GM18873 (cell line): ENCODE measurements at regions not wholly inside any gene's neighbourhood (a gene's known extent, or its start where the extent isn't known, plus 50 kb on each side); places are given as distances from the start of the nearest gene placed in this dataset.
A peak's percentile ranks its signal among the peaks of the same experiment; 100 is the strongest.
"Not testable (repeated sequence)": the region's sequence is repeated elsewhere in the genome, so short reads cannot be mapped to it uniquely, and the experiment has no call there.

Experiments used
- ATAC-seq: cut with Tn5 transposase; IDR thresholded peaks from one replicate; pipeline ENCODE4 v1.9.1; 2021; ENCODE audit warnings: mild to moderate bottlenecking, moderate library complexity, moderate number of reproducible peaks; ENCODE audit not compliant: unreplicated experiment, low FRiP score

DNA sequence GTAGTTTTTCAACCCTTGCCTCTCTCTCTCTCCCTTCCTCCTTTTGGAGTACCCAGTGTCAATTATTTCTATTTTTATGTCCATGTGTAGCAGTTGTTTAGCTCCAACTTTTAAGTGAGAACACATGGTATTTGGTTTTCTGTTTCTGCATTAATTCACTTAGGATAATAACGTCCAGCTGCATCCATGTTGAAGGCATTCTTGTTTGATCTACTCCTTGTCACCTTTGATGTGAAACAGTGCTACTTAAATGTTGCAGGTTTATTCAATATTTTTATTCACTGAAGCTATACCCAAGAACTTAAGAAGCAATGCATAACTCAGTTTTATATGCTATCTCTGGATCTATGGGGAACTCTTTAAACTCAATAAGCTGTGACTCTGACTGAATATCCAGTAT is 465.2 kb upstream of the ADGRB3 start:
- ATAC-seq, result no peak

DNA sequence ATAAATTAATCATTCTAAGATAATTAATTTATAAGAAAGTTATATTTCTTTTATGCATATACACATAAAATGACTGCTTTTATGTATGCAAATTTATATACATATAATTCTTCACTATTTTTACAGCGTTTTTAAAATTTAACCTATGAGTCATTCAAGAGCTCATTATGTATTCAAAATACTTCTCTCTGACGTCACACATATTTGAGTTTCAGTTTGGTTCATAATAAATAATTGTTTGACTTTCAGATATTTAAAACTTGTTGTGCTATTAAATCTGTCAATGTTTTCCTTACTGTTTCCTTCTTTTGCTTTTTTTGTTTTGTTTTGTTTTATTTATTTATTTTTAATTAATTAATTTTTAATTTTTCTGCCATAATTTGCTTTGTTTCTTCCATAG is 467.5 kb upstream of the ADGRB3 start:
- no peak for ATAC-seq

DNA sequence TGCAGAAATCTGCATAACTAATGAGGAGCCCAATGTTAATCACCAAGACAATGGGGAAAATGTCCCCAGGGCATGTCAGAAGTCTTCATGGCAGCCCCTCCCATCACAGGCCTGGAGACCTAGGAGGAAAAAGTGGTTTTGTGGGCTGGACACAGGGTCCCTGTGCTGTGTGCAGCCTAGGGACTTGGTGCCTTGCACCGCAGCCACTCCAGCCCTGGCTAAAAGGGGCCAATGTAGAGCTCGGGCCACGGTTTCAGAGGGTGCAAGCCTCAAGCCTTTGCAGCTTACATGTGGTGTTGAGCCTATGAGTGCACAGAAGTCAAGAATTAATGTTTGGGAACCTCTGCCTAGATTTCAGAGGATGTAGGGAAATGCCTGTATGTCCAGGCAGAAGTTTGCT is 474.3 kb upstream of the ADGRB3 start:
- not testable (repeated sequence) for ATAC-seq

DNA sequence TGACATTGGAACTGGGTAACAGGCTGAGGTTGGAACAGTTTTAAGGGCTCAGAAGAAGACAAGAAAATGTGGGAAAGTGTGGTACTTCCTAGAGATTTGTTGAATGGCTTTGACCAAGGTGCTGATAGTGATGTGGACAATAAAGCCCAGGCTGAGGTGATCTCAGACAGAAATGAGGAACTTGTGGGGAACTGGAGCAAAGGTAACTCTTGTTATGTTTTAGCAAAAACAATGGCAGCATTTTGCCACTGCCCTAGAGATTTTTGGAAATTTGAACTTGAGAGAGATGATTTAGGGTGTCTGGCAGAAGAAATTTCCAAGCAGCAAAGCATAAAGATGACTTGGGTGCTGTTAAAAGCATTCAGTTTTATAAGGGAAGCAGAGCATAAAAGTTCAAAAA is 474.7 kb upstream of the ADGRB3 start:
- ATAC-seq, result no peak

DNA sequence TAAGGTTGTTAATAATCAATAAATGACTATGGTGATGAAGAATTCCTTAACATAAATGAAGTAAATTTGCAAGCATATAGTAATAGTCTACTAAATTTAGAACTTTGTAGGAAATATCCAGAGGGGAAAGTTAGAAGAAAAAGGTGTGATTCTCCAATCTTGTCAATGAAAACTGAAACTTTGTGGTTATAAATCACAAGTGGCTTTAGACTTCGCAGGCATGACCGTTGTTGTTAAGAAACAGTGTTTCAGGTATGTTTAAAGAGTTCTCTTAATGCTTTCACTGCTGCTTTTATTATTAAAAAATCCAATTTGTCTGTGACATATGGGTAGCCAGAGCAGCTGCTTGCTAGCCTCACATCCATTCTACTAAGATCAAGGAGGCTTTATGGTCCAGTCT is 475.6 kb upstream of the ADGRB3 start:
- no peak for ATAC-seq

DNA sequence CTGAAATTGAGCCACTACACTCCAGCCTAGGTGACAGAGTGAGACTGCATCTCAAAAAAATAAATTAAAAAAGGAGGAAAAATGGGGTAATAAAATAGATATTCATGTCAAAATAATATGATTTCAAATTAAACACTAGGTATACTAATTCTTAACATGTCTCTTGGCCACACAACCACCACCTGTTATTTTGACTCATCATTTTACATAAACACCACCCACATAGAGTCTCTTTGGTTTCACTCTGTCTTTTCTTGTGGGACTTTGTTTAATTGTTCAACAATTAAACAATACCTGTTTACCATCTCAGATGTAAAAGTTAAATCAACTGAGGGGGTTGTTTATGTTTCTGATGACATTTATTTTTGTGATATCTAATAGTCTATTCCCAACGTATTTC is 476.8 kb upstream of the ADGRB3 start:
- ATAC-seq, result peak; percentile 59

DNA sequence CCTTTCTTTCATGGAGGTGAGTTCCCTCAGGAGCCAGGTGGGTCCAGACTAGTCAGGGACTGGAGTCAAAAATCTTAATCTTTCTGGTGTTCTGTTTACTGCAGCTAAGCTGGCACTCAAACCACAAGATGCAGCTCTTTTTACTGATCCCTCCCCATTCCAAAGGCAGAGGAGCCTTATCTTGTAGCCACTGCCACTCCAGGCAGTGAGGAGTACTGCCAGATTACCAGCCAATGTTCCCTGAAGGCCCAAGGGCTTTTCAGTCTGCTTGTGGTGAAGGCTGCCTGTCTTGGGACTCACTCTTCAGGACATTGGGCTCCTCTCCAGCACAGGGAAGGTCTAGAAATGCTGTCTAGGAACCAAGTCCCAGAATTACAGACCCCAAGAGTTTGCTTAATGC is 490.4 kb upstream of the ADGRB3 start:
- no peak for ATAC-seq

DNA sequence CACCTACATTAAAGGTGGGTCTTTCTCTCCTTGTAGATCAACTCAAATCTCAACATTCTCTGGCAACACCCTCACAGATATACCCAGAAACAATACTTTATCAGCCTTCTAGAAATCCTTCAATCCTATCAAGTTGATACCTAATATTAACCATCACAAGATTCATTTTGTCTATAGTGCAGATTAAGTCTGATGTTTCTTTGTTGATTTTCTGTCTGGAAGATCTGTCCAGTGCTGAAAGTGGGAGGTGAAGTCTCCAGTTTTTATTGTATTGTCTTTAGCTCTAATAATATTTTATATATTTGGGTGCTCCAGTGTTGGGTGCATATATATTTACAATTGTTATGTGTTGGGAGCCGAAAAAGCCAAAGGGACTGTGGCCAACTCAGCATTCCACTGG is 493.9 kb upstream of the ADGRB3 start:
- no peak for ATAC-seq

DNA sequence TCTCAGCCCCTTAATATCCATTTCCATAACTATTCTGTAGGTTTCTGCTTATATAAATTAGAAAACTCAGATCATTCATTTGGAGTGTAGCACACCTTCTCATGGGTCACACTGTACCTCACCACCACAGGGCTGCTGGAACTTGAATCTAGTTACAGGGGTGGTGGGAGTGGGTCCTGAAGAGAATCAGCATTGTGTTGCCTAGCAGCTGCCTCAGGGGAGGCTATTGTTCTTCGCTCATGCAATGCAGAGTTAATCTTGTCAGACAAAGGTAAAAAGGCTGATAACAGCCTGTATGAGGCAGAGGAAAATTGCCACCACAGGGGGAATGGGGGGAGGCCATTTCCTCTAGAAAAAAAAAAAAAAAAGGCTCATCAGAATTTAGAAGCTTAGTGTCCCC is 496.0 kb upstream of the ADGRB3 start:
- ATAC-seq, result no peak

DNA sequence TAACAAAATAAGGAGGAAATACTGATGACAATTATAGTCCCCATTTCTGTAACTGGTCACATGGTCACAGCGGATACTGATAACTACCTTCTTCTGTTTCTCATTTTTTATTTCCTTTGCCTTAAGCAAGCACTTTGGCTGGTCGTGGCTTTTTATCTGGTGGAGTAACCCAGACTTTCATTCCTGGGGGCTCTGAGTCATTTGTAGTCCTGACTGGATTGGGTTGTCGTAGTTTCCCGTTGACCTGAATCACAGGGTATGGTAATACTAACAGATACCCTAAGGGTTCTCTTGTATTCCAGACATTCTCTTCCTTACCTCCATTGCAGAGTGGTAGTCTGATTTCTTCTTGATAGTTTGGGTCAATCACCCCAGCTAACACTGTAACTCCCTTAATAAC is 500.3 kb upstream of the ADGRB3 start:
- ATAC-seq, result no peak

DNA sequence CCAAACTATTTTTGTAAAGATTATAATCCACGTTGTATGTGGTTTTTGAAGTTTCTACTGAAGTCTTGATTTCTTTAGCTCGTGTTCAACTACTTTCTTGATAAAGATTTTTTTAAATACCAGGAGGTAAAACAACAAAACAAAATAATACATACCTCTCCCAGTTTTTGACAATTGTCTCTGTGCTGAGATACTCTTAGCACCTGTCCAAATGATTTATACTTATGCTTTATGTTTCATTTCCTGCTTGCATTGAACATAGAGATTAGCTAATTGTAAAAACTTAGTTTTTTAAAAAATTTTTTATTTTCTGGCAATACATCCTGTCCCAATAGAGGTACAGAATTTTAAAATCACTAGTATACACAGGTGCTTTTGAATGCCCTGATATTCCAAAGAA is 506.9 kb upstream of the ADGRB3 start:
- ATAC-seq, result no peak

DNA sequence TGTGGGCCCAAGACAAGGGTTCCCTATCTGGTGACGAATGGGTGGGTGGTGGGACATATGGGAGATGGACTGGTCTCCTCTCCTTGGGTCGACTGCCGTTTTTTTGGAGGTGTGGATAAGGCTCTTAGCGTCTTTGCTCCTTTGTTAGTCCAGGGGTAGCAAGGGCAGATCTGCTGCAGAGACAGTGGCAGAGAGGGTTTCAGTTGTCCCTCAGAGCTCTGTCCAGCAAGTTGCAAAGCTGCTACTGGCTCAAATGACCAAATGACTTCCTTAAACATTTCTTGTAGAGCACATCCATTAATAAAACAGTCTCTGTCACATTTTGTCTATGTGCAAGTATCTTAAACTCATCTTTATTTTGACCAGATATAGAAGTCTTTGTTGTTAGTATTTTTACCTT is 508.0 kb upstream of the ADGRB3 start:
- ATAC-seq, result no peak

DNA sequence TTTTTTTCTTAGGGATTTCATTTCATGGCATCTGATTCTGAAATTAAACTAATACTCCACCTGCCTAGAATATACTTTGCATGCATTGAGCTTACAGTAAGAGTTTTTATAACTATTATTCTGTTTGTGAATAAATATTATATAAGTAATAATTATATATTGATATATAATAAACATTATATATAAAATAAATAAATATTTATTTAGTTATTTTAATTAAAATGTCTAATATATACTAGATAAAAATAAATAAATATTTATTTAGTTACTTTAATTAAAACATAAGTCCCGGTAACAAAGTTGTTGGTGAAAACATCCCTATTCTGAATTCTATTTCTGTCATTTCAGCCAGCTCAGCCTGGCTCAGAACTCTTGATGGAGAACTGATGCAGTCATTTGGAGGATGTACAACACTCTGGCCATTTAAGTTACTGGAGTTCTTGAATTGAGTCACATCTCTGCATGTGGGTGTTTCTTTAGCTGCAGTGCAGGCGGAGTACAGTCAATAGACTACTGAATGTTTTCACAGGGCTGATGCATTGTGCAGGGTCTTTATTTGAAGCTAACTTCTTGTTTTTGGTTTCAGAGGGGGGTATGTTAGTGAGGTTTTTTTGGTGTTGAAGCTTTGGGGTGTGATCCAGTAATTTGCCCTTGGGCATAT is 508.9 kb upstream of the ADGRB3 start:
- ATAC-seq, result peak; percentile 73

DNA sequence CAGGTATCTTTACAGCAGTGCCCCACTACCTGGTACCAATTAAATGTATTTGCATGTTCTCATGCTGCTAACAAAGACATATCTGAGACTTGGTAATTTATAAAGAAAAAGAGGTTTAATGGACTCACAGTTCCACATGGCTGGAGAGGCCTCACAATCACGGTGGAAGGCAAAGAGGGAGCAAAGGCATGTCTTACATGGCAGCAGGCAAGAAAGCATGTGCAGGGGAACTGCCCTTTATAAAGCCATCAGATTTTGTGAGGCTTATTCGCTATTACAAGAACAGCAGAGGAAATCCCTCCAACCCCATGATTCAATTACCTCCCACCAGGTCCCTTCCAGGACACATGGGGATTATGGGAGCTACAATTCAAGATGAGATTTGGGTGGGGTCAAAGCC is 512.1 kb upstream of the ADGRB3 start:
- ATAC-seq, result not testable (repeated sequence)

DNA sequence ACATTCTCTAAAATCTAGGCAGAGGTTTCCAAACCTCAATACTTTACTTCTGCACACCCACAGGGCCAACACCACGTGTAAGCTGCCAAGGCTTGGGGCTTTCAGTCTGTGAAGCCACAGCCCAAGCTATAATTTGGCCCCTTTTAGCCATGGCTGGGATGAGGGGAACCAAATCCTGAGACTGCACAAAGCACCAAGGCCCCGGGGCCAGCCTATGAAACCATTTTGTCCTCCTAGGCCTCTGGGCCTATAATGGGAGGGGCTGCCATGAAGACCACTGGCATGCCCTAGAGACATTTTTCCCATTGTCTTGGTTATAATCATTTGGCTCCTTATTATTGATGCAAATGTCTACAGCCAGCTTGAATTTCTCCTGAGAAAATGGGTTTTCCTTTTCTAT is 513.0 kb upstream of the ADGRB3 start:
- no peak for ATAC-seq

DNA sequence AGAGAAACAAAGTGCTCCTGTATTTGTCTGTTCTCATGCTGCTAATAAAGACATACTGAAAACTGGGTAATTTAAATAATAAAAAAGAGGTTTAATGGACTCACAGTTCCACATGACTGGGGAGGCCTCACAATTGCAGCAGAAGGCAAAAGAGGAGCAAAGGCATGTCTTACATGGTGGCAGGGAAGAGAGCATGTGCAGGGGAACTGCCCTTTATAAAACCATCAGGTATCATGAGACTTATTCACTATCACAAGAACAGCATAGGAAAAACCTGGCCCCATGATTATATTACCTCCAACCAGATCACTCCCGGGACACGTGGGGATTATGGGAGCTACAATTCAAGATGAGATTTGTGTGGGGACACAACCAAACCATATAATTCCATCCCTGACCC is 514.1 kb upstream of the ADGRB3 start:
- ATAC-seq, result not testable (repeated sequence)

DNA sequence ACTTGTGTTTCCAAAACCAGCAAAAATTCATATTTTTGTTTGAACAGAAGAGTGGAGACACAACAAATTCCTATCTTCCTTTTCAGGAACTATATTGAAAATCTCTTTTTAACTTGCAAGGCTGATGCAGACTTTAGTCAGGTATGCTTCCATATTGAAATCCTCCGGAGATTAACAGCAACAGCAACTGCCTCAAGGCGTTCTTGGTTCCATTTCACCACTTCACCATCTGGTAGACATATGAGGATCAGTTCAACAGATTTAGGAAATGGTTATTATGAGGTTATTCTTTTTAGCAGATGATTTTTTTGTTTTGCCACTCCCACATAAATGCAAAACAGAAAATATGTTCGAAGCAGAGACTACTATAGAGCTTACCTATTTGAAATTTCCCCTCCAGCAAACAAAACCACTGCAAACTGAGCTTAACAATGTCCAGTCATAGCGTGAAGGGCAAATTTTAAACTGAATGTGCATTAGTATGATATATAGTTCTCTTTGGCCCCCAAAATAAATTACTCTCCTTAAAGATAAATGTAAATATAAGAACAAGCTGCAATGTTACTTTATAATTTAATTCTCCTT is 520.5 kb upstream of the ADGRB3 start:
- ATAC-seq, result no peak

DNA sequence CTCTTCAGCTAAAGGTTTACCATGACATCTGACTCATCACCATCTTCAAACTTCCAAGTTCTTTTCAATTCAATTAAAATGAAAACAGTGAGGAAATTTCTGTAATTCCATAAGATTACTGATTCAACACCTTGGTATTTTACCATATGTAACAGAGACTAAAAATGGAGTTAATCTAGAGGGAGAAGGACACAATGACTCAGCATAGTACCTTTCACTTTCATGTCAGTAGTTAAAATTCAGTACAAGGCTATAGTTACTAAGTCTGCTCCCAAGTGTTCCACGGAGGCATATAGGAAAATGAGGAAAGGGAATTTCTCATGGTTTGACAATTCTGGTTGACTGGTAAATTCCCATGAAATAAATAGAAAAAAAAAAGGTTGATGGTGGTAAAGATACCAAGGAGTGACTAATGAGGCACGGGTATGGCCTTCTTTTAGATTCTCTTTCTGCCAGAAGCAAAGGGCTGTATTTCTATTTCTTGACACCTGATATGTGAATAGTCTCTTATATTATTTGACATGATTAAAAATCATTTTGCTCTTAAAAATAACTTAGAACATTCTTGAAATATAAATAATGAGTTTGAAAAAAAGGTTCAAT is 526.7 kb upstream of the ADGRB3 start:
- ATAC-seq, result no peak

DNA sequence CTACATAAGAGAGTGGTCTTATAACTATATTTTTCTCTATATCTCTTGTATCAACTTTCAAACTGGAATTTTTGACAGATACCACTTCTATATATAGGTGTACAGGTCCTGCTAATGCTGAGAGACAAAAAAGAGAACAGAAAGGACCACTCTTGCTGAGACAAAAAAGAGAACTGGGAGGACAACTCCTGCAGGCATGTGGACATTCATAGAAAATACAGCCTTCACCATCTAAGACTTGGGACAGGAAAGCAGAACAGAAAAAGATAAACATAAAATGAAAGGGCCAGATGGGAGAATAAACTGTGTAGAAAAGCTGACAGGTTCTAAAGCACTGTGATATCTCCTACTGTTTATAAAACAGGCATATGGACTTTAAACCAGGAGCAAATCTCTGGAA is 541.0 kb upstream of the ADGRB3 start:
- peak; percentile 44 for ATAC-seq

DNA sequence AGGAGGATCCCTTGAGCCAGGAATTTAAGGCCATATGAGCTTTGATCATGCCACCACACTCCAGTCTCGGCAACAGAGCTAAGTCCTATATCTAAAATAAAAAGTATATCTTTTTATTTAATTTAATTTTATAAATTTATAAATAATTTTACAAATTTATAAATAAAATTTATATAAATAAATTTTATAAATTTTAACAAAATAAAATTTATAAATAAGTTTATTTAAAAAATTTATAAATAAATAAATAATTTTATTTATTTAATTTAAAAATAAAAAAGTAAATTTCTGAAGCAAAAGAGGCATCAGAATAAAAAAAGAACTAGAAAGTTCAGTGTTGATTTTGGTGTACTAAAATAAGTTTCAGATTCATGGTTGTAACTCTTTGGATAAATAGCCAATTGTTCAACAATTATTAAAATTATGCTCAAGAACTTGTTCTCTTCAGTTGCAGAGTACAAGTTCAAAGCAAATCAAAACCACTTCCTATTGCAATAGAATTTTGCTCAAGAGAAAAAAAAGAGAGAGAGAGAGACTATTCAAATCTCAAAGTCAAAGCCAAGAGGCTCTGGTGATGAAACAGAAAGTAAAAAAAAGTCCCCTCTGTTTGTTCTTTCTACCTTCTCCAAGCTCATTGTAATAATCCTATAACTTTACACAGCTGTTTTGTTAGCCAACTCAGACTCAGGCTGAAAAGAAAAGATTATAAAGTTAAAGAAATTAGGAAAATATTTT is 547.5 kb upstream of the ADGRB3 start:
- ATAC-seq, result peak; percentile 71

DNA sequence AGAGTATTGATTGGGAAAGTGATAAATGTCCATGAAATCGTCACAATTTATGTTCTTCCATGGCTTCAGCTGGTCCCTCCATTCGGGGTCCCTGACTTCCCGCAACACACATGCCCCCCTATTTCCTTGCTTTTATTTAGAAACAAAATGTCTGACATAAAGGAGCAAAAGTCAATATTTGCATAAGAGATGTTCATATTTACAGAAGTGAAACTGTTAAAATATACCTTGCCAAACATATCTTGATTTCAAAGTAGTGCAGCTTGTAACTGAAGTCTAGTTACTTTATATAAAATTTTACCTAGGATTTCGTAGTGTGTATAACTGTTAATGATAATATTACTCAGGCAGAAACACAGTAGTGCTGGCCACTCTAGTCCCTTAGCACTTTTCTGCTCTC is 548.9 kb upstream of the ADGRB3 start:
- ATAC-seq, result no peak

DNA sequence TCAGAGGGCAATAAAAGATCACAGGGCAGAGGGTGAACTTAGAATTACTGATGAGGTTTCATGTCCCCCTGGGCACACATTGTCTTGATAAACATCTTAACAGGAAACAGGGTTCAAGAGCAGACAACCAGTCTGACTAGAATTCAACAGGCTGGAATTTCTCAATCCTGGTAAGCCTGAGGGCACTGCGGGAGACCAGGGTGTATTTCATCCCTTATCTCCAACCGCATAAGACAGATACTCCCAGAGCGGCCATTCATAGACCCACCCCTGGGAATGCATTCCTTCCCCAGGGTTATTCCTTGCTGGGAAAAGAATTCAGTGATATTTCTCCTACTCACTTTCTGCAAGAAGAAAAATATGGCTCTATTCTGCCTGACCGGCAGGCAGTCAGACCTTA is 549.5 kb upstream of the ADGRB3 start:
- not testable (repeated sequence) for ATAC-seq
